HG03575 (cell line): ENCODE measurements at regions not wholly inside any gene's neighbourhood (a gene's known extent, or its start where the extent isn't known, plus 50 kb on each side); places are given as distances from the start of the nearest gene placed in this dataset.

Source experiments
- ATAC-seq: cut with Tn5 transposase; IDR thresholded peaks from one replicate; pipeline ENCODE4 v1.9.1; 2021; ENCODE audit not compliant: unreplicated experiment, insufficient number of reproducible peaks, low FRiP score; ENCODE audit errors: extremely low read depth

GRCh38 chr15:60057554-60057953, 53.4 kb downstream of the FOXB1 start:
- ATAC-seq, result no peak

GRCh38 chr15:60059186-60059585, 55.1 kb downstream of the FOXB1 start:
- ATAC-seq, result no peak

GRCh38 chr15:60061758-60062157, 57.6 kb downstream of the FOXB1 start:
- no peak for ATAC-seq

- no peak for ATAC-seq
Observed at GRCh38 chr15:60062826-60063225, 58.7 kb downstream of the FOXB1 start.

- no peak for ATAC-seq
Observed at GRCh38 chr15:60065951-60066350, 61.8 kb downstream of the FOXB1 start.

GRCh38 chr15:60070838-60071493, 66.9 kb downstream of the FOXB1 start:
- ATAC-seq, result no peak

- no peak for ATAC-seq
Observed at GRCh38 chr15:60072826-60073465, 68.8 kb downstream of the FOXB1 start.

- no peak for ATAC-seq
Observed at GRCh38 chr15:60073466-60073840, 69.3 kb downstream of the FOXB1 start.

GRCh38 chr15:60074181-60074885, 70.2 kb downstream of the FOXB1 start:
- no peak for ATAC-seq

- ATAC-seq, result no peak
Observed at GRCh38 chr15:60076045-60076444, 71.9 kb downstream of the FOXB1 start.

- ATAC-seq, result no peak
Observed at GRCh38 chr15:60076582-60077276, 72.6 kb downstream of the FOXB1 start.

GRCh38 chr15:60077581-60078359, 73.7 kb downstream of the FOXB1 start:
- ATAC-seq, result no peak

- no peak for ATAC-seq
Observed at GRCh38 chr15:60079210-60079609, 75.1 kb downstream of the FOXB1 start.

- no peak for ATAC-seq
Observed at GRCh38 chr15:60081976-60082375, 77.9 kb downstream of the FOXB1 start.

GRCh38 chr15:60083318-60083717, 79.2 kb downstream of the FOXB1 start:
- ATAC-seq, result no peak

GRCh38 chr15:60086681-60087429, 82.7 kb downstream of the FOXB1 start:
- no peak for ATAC-seq

- ATAC-seq, result no peak
Observed at GRCh38 chr15:60087561-60087960, 83.5 kb downstream of the FOXB1 start.

- ATAC-seq, result no peak
Observed at GRCh38 chr15:60090747-60091146, 86.6 kb downstream of the FOXB1 start.
